Activated T-helper 1 cell treated with anti-CD3 and anti-CD28 coated beads, Interleukin-12 subunit alpha, Interleukin-12 subunit beta, Interleukin-2, Interleukin-4 antibody, amounts not matched to agents 30 ng/mL and 10 ng/mL and 1 ng/mL, durations not matched to agents 14 hours and 24 hours and 36 hours (primary cell): ENCODE measurements at regions not wholly inside any gene's neighbourhood (a gene's known extent, or its start where the extent isn't known, plus 50 kb on each side); places are given as distances from the start of the nearest gene placed in this dataset.
A peak's percentile ranks its signal among the peaks of the same experiment; 100 is the strongest.

Experiments used
- DNase-seq: peaks from one replicate; pipeline ENCODE4 v3.0.0; 2021; ENCODE audit warnings: low spot score
- H3K27ac Mint-ChIP-seq: one replicate; pipeline ENCODE4 v1.8.0; 2021; ENCODE audit warnings: mild to moderate bottlenecking, mixed read lengths
- H3K27me3 Mint-ChIP-seq: one replicate; pipeline ENCODE4 v1.8.0; 2022; ENCODE audit warnings: mild to moderate bottlenecking, moderate library complexity, mixed read lengths; ENCODE audit not compliant: insufficient read depth
- H3K36me3 Mint-ChIP-seq: one replicate; pipeline ENCODE4 v1.8.0; 2021; ENCODE audit warnings: low read depth, mixed read lengths
- H3K4me1 Mint-ChIP-seq: one replicate; pipeline ENCODE4 v1.8.0; 2021; ENCODE audit warnings: low read depth, mixed read lengths
- H3K4me3 Mint-ChIP-seq: one replicate; pipeline ENCODE4 v1.8.0; 2021; ENCODE audit warnings: mild to moderate bottlenecking, moderate library complexity, mixed read lengths
- H3K9me3 Mint-ChIP-seq: one replicate; pipeline ENCODE4 v1.8.0; 2021; ENCODE audit warnings: mixed read lengths
- intact Hi-C: fragments of 100-400 bp; cut with micrococcal nuclease; formaldehyde crosslinking; loops from one replicate; pipeline ENCODE4 v1.15.1; 2024

DNA sequence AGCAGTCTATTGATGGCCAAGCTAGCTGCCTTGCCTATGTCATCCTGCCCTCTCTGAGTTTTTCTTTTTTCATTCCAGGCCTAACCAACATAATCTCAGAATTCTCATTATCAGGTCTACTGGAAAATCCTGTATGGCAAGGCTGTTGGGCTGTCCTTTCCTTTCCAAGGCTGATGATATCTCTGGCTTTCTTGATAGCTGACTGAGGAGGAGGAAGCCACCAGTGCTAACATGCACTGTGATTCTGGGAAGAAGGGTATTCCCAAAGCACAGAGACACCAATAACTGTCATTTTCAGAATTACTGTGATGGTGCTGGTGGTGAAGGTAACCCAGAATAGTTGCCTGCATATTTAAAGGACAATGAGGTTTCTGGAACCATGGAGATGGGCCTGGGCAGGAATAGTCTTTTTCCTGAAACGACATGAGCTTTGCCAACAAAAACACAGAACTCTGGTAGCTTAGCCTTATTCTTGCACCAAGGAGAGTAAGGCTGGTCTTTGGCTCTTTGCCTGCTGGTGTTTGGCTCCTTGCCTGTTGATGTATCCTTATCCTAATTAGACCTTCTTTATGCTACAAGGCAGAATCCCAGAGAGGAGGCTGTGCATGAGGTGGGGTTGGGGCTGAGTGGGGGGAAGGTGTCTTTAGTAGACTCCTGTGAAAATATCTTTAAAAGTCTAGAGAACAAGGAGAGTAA, 157.4 kb downstream of the TNFSF18 start:
- Mint-ChIP-seq H3K4me1 (peaks cover 33% of the 10 kb centered on the region), H3K36me3 (peaks cover 3% of the 10 kb centered on the region), H3K9me3 (peaks cover 4% of the 10 kb centered on the region), H3K27ac (no peak overlapping the region), H3K4me3 (no peak overlapping the region), H3K27me3 (peaks cover 7% of the 10 kb centered on the region)
- no peak for DNase-seq
- intact Hi-C loops: loop anchor here (10.0 kb wide), 2 partner anchors 538 to 1262 kb away; partner anchors contain the start of gene RABGAP1L

- DNase-seq: no peak
Observed at GRCh38 chr1:172894349-172895049, 156.2 kb downstream of the TNFSF18 start.

DNA sequence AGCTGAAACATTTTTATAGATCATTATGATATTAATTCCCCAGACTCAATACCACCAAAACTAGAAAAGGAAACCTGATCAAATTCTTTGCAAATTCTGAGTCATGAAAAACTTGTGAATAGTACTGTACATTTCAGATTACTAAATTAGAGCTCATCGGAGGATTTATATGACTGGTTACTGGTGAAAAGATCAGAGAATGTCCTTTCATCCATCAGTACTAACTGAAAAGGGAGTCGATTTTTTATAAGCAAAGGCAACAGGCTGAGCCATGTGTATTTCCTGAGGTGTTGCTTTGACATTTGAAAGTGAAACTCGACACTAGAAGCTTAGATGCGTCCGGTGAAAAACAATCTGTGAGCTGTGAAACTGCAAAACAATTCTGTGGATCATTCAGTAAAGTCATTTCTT, 155.7 kb downstream of the TNFSF18 start:
- Mint-ChIP-seq H3K27me3 (peaks cover 13% of the 10 kb centered on the region), H3K9me3 (no peaks in the 10 kb centered on the region), H3K36me3 (peaks cover 3% of the 10 kb centered on the region), H3K4me3 (peak overlapping the region; percentile 28), H3K27ac (peak overlapping the region; percentile 7), H3K4me1 (peaks cover 42% of the 10 kb centered on the region)
- peak; percentile 34 for DNase-seq
- intact Hi-C loops: loop anchor here (1.0 to 10.0 kb wide), 15 partner anchors 28 to 1260 kb away; partner anchors contain the start of genes RABGAP1L and TNFSF4

More at GRCh38 chr1:172894349-172895049, 156.2 kb downstream of the TNFSF18 start:
- Mint-ChIP-seq H3K4me1 (peaks cover 42% of the 10 kb centered on the region), H3K27ac (peak overlapping the region; percentile 50), H3K36me3 (peaks cover 3% of the 10 kb centered on the region), H3K27me3 (peaks cover 10% of the 10 kb centered on the region), H3K4me3 (peak overlapping the region; percentile 28), H3K9me3 (peaks cover 3% of the 10 kb centered on the region)
- intact Hi-C loops: loop anchor here (1.0 to 10.0 kb wide), 17 partner anchors 11 to 1260 kb away; partner anchors contain the start of genes RABGAP1L and TNFSF4

DNA sequence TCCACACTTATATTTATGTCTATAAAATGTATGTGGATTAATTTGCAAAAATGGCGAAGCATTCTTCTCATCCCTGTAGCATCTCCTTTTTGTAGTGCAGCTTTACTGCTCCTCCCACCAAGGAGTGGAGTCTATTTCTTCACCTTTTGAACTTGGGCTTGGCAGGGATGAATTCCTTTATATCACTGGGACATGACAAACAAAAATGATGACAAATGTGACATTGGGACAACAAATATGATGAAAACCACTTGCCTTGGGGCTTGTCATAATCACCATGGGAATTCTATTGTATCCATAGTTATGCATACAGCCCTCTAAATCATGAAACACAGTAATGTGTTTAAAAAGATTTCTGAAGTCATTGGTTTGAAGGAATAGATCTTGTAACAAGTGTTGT, 155.0 kb downstream of the TNFSF18 start:
- peaks cover 48% of the 10 kb centered on the region for H3K4me1 Mint-ChIP-seq
- no peak overlapping the region for H3K27ac Mint-ChIP-seq
- H3K27me3 Mint-ChIP-seq: peaks cover 18% of the 10 kb centered on the region
- H3K4me3 Mint-ChIP-seq: no peak overlapping the region
- DNase-seq: no peak
- no peaks in the 10 kb centered on the region for H3K9me3 Mint-ChIP-seq
- intact Hi-C loops: loop anchor here (1.0 to 10.0 kb wide), 15 partner anchors 28 to 1259 kb away; partner anchors contain the start of genes RABGAP1L and TNFSF4
- H3K36me3 Mint-ChIP-seq: peaks cover 3% of the 10 kb centered on the region

- Mint-ChIP-seq H3K36me3 (no peaks in the 10 kb centered on the region), H3K27ac (no peak overlapping the region), H3K4me1 (peaks cover 44% of the 10 kb centered on the region), H3K9me3 (no peaks in the 10 kb centered on the region), H3K27me3 (peaks cover 19% of the 10 kb centered on the region), H3K4me3 (no peak overlapping the region)
- DNase-seq: no peak
- intact Hi-C loops: loop anchor here (5.0 to 10.0 kb wide), 3 partner anchors 445 to 1257 kb away; partner anchors contain the start of gene RABGAP1L
Observed at GRCh38 chr1:172897738-172898137, 153.0 kb downstream of the TNFSF18 start.

GRCh38 chr1:172898866-172899265, 151.9 kb downstream of the TNFSF18 start:
- Mint-ChIP-seq H3K9me3 (no peaks in the 10 kb centered on the region), H3K36me3 (no peaks in the 10 kb centered on the region), H3K4me3 (no peak overlapping the region), H3K27me3 (peaks cover 23% of the 10 kb centered on the region), H3K4me1 (peaks cover 33% of the 10 kb centered on the region), H3K27ac (no peak overlapping the region)
- DNase-seq: no peak
- intact Hi-C loops: loop anchor here (5.0 to 10.0 kb wide), 3 partner anchors 447 to 1256 kb away; partner anchors contain the start of gene RABGAP1L

DNA sequence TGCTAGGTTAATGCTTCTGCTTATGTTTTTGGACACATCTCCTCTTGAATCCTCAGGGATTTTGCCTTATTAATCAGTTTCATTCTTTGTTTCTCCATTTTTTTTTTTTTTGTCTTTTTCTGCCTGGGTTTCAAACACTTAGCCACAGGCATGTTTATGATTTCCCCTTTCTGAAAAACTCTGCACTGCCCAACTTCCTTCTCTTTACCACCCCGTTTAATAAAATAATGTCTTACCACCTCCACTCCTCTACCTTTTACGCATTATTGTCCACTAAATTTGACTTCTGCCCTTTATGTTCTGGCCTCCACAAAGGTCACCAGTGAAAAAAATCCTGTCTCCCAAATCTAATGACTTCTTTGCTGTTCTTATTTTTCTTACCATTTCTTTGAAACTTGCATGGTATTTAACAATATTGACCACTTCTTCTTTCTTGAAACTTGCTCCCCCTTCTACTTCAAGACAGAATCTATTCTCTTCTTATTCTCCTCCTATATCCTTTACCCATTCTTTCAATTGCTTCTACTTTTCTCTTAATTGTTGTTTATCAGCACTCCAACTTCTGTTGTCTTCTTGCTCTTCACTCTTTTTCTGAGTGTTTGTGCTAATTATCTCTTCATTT, 150.3 kb downstream of the TNFSF18 start:
- no peak overlapping the region for H3K27ac Mint-ChIP-seq
- intact Hi-C loops: no loop called here
- peaks cover 5% of the 10 kb centered on the region for H3K9me3 Mint-ChIP-seq
- no peaks in the 10 kb centered on the region for H3K36me3 Mint-ChIP-seq
- no peak for DNase-seq
- H3K4me3 Mint-ChIP-seq: no peak overlapping the region
- H3K4me1 Mint-ChIP-seq: peaks cover 18% of the 10 kb centered on the region
- peaks cover 33% of the 10 kb centered on the region for H3K27me3 Mint-ChIP-seq

GRCh38 chr1:172902200-172902599, 148.5 kb downstream of the TNFSF18 start:
- intact Hi-C loops: loop anchor here (2.0 kb wide), 1 partner anchor 65 kb away; no protein-coding TSS in a partner anchor
- Mint-ChIP-seq H3K9me3 (peaks cover 6% of the 10 kb centered on the region), H3K4me3 (no peak overlapping the region), H3K4me1 (peaks cover 22% of the 10 kb centered on the region), H3K36me3 (no peaks in the 10 kb centered on the region), H3K27ac (no peak overlapping the region), H3K27me3 (peaks cover 33% of the 10 kb centered on the region)
- no peak for DNase-seq

DNA sequence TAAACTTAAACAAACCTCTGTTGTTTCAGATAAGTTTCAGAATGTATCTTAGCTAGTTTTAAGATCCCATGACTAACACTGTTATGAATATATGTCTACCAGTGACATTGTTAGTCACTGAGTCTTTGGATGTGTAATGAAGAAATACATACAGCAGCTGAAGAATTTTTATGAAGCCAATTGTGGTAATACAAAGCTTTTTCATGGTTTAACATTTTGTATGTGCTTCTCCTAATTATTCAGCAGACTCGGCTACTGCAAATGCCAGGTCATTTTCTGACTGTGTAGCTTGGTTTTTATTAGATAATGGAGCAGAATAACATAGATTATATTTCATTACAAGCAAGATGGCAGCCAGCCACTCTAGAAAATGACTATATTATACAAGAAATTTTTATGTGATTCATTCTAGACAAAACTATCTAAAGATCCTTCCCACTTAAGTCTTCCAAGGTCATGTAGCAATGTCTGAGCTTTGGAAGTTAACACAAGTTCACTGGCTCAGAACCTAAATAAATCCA, 147.8 kb downstream of the TNFSF18 start:
- Mint-ChIP-seq H3K4me3 (no peak overlapping the region), H3K27me3 (peaks cover 33% of the 10 kb centered on the region), H3K9me3 (peaks cover 6% of the 10 kb centered on the region), H3K36me3 (no peaks in the 10 kb centered on the region), H3K27ac (no peak overlapping the region), H3K4me1 (peaks cover 24% of the 10 kb centered on the region)
- intact Hi-C loops: loop anchor here (2.0 kb wide), 1 partner anchor 64 kb away; no protein-coding TSS in a partner anchor
- no peak for DNase-seq

DNA sequence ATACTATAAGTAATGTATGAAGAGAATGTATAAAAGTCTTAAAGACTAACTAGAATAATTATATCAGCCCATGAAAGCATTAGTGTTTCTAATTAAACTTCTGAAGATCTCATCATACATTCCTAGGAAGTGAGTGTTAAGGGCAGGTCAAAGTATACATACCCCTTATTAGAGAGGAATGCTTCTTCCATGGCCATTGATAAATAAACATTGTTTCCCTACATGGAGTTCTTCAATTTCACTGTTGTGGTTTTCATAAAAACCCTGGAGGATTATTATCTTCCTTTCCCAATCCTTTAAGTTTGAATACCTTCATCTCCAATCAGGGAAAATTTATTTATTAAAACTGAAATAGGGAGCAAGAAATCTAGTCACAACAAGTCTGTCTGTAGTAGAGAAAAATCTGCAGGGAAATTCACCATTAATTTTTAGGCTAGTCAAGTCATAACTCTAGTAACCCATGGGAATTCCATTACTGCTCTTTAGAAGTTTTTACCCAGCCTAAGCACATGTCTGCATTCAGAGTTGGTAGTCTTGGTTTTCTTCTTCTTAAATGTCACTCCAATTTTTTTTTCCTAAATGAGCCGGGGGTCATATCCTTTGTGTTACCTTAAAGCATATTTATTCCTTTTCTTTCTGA, 147.0 kb downstream of the TNFSF18 start:
- peaks cover 23% of the 10 kb centered on the region for H3K4me1 Mint-ChIP-seq
- H3K27ac Mint-ChIP-seq: no peak overlapping the region
- H3K4me3 Mint-ChIP-seq: no peak overlapping the region
- H3K27me3 Mint-ChIP-seq: peaks cover 33% of the 10 kb centered on the region
- no peaks in the 10 kb centered on the region for H3K36me3 Mint-ChIP-seq
- H3K9me3 Mint-ChIP-seq: peaks cover 6% of the 10 kb centered on the region
- no peak for DNase-seq
- intact Hi-C loops: loop anchor here (2.0 kb wide), 1 partner anchor 63 kb away; no protein-coding TSS in a partner anchor

- Mint-ChIP-seq H3K4me3 (no peak overlapping the region), H3K27ac (no peak overlapping the region), H3K9me3 (peaks cover 6% of the 10 kb centered on the region), H3K4me1 (peaks cover 12% of the 10 kb centered on the region), H3K36me3 (no peaks in the 10 kb centered on the region), H3K27me3 (peaks cover 24% of the 10 kb centered on the region)
- intact Hi-C loops: no loop called here
- DNase-seq: no peak
Observed at GRCh38 chr1:172905452-172905851, 145.3 kb downstream of the TNFSF18 start.
